GM21528 (cell line): ENCODE measurements at regions not wholly inside any gene's neighbourhood (a gene's known extent, or its start where the extent isn't known, plus 50 kb on each side); places are given as distances from the start of the nearest gene placed in this dataset.
A peak's percentile ranks its signal among the peaks of the same experiment; 100 is the strongest.
"Not testable (repeated sequence)": the region's sequence is repeated elsewhere in the genome, so short reads cannot be mapped to it uniquely, and the experiment has no call there.

ENCODE experiments used
- ATAC-seq: cut with Tn5 transposase; IDR thresholded peaks from one replicate; pipeline ENCODE4 v1.9.1; 2021; ENCODE audit warnings: mild to moderate bottlenecking, moderate library complexity; ENCODE audit not compliant: unreplicated experiment, low FRiP score

DNA sequence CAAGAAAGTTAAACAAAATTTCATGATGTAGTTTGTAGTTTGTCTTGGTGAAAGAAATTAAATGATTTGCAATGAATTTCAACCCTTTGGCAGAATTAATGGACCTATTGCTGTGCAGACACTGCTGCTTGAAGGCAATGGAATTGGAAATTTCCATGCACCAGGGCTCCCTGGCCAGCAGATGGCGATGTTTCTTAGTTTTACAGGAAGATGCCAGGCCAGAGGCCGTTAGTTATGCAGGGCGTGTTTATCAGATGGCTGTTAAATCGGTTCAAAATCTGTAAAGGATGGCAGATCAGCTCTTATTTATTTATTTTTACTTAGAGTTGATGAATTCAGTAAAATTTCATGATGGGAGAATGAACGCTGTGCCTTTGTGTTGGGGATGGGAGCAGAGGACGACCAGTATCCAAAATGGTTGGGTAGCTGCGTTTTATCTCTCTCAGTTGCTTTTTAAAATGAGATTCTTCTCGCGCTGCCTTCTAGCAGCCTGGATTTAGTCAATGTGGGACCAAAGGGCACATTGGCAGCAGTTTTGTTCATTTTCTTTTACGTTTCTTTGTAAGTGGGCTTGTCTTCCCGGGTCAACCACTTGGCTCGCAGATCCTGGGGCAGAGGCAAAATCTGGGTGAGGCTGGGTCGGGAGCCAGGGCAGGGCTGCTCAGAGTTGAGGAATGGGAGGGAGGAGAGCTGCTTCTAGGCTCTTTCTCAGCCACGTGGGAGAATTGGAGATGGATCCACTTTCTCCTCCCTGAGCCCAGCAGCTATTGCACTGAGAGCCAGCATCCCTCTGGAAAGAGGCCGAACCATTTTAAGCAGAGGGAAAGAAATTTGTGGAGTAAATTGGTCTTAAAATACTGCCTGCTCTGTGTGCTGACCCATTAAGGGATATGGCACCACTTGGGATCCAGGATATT is 344.0 kb downstream of the PIK3C3 start:
- peak; percentile 97 for ATAC-seq

DNA sequence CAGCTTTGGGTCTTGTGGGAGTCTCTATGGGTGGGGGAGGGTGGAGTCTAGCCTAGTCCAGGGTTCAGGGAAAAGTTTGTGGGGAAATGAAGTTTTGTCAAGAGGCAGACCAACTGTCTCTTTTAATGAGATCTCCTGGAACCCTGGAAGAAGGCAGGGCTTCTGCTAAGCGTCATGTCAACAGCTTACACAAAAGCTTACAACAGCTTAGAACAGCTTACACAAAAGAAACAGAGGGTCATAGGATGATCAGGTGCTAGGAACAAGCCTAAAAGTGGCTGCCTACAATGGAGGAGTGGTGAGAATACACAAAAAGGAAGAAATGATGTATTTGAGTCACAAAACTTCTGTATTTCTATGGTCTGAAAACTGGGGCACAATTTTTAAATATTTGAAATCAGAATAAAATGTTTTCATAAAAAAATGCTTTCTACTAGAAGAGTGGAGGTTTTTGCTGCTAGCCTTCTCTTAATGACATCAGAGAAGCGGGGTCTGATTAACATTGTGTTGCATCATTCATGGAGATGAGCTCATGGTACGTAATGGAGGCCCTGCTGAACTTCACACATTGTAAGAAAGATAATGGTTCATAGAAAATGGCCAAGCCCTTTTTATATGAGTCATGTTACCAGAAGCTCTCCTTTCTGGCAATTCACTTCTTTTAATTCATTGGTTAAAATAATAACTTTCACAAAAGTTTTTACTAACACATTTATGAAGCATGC is 351.0 kb downstream of the PIK3C3 start:
- ATAC-seq, result no peak

DNA sequence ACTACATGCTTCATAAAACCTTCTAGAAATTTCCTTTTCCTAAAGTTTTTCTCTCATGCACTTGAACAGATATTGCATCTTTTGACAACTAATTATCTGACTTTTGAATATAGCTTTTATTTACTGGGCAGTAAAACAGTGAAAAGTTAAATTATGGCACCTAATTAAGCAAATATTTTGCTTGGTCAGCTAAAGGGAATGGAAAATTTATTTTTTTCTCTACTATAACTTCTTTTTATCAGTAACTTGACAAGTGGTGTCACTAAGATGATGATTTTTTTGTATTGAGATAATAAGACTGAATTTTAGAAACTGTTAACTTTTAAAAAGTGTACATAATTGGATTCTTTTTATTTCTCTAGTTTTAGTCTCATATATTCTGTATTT is 351.6 kb downstream of the PIK3C3 start:
- ATAC-seq, result no peak

GRCh38 chr18:42310956-42311355 is 355.9 kb downstream of the PIK3C3 start:
- no peak for ATAC-seq

DNA sequence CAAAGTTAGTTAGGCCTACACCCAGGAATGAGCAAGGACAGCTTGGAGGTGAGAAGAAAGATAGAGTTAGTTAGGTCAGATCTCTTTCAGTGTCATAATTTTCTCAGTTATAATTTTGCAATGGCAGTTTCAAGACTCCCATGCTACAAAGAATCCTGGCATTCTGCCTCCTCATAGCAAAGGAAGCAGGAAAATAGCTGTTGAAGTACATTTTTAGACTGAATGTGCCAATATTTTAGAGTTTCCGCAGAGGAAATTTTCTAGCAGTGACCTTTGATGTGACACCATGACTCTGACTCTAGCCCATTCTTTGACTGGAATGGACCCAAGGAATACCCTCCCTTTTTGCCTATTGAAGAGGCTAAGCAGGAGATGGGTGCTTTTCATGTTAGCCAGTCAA is 371.7 kb downstream of the PIK3C3 start:
- no peak for ATAC-seq

DNA sequence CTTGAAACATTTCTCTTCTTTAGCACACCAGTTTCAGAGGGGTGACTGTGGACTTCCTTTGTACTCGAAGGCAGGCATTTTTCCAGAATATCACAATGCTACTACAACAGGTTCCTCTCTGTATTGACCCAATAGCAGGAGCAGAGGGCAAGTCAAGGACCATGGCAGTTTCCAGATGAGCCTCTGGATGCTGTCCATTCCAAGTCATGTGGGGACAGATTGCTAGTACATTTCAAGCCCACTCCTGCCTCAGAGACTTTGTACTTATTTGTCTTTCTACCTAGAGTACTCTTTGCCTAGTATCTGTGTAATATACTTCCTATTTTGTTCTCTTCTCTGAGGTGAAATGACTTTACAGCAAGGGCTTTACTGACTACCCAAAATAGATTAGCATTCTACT is 373.9 kb downstream of the PIK3C3 start:
- no peak for ATAC-seq

DNA sequence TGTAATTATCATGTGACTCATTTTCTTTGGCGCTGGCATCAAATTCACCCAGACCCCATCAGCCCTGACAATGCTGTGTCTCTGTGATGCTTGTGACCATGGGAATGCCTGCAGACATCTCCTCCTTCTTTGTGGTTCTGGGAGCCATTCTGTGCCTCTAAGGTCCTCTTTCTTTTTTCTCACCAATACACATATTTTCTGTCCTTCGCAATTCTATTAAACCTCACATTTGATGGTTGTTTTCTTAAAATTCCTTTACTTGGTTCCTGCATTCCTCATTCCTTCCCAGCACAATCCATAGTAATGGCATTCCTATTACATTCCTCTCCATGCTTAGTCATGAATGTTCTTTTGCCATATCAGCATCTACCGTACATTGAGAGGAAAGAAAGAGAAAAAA is 375.3 kb downstream of the PIK3C3 start:
- ATAC-seq, result no peak

DNA sequence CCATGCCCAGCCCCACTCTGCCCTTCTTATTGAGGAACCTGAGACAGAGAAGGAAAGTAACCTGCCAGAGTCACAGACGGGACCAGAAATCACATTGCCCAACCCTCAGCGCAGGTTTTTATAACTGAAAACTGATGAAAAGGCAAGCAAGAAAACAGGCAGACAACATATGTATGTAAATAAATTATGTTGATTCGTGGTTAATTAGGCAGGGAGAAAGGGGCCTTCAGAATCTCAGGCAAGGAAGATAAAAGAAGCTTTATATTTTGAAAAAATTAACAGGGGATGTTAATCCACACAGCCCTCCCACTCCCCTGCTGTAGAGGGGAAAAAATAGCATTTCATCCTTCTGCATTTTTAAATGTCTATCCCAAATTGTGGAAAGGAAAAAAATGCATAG is 378.5 kb downstream of the PIK3C3 start:
- ATAC-seq, result no peak

GRCh38 chr18:42334931-42335330 is 379.9 kb downstream of the PIK3C3 start:
- no peak for ATAC-seq

GRCh38 chr18:42336139-42336538 is 381.1 kb downstream of the PIK3C3 start:
- ATAC-seq, result no peak

GRCh38 chr18:42337337-42337736 is 382.3 kb downstream of the PIK3C3 start:
- ATAC-seq, result not testable (repeated sequence)

DNA sequence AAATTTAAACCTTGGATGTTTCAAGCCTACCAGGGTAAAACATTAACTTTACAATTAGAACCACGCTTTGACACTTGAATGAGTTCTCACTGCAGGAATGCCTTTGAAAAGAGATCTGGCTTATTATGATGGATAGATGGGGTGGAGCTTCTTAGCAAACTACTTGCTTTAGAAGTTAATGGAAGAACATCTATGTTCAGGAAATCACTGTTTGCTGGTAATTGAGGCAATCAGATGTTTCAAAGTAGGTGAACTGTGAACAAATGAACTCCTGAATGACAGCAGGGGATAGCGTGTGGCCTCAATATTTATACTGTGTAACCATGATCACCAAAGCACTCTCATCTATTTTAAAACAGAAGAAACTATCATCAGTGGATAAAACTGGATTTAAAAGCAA is 383.6 kb downstream of the PIK3C3 start:
- ATAC-seq, result no peak

- ATAC-seq, result no peak
Observed at GRCh38 chr18:42339372-42339771, 384.3 kb downstream of the PIK3C3 start.

DNA sequence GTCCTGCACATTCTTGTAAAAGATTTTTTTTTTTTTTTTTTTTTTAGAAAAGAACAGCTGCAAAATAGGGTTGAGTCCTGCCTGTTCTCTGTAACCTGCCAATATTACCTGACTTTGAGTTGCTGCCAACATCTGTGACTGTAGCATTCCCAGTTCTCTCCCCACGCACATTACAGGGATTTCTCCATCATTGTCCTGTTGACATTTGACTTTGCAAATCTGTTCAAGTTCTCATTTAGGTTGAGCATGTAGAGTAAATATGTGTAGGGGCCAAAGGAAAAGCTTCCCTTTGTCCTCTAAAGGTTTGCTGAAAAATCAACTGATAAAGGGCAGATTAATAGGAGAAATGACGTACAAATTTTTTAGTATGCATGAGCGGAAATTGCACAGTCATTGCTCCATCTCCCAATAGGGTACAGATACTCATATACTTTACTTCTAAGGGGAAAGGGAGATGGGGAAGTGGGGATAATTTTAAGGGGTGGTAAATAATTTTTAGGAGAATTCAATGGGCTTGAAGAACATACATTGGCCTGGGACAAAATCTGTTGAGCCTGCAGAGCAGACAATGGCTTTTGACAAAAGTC is 385.5 kb downstream of the PIK3C3 start:
- no peak for ATAC-seq

DNA sequence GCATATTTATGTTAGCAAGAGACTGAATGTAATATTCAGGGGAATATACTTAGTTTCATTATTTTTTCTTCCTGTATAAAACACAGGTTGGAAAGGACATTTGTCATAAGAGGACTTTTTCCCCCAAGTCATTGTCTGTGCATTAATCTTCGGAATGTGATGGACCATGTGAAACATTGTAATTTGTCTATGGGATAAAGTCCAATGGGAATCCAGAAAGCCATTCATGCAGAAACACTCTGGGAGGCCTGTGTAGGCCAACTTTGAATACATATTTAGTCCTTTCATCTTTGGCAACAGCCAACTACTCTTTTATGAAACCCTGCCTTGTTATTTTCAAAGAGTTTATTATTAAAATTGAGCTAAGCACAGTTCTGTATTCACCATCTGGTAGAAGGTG is 386.4 kb downstream of the PIK3C3 start:
- no peak for ATAC-seq

- ATAC-seq, result no peak
Observed at GRCh38 chr18:42348722-42349121, 393.7 kb downstream of the PIK3C3 start.

GRCh38 chr18:42351455-42351854 is 396.4 kb downstream of the PIK3C3 start:
- no peak for ATAC-seq

GRCh38 chr18:42360716-42361115 is 405.7 kb downstream of the PIK3C3 start:
- ATAC-seq, result no peak

GRCh38 chr18:42363446-42364441 is 408.7 kb downstream of the PIK3C3 start:
- no peak for ATAC-seq

DNA sequence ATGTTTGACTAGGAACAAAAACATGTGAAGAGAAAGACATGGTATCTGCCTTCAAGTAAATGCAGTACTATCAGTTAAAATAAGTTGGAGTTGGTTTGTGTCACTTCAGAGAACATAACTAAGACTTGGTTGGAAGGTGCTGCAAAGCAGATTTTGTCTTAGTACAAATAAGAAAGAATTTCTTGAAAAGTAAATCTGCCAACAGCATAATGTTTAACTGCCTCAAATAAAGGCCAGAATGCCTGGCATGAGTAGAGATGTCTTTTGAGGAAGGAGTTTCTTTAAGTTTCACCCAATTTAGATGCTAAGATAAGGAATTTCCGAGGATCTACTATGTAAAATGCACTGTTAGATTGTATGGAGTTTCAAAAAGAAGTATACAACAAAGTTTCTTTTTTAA is 409.7 kb downstream of the PIK3C3 start:
- no peak for ATAC-seq
